Lower leg skin (tissue), 3 donors: ENCODE measurements at regions not wholly inside any gene's neighbourhood (a gene's known extent, or its start where the extent isn't known, plus 50 kb on each side); places are given as distances from the start of the nearest gene placed in this dataset.

ENCODE experiments used
- POLR2A ChIP-seq, 2 donors: fragments of 450-650 bp; IDR thresholded peaks; one replicate each; pipeline ENCODE4 v1.6.1; 2016 to 2017; ENCODE audit warnings: antibody characterized with exemption in 2 of 2, mild to moderate bottlenecking in 1 of 2, moderate library complexity in 1 of 2
- TF ChIP-seq, protein P1 (sequence below), 3 donors: fragments of 450-650 bp; IDR thresholded peaks; one replicate each; pipeline ENCODE4 v1.5.1; 2016; ENCODE audit warnings: antibody characterized with exemption in 3 of 3, mild to moderate bottlenecking in 3 of 3, moderate library complexity in 2 of 3

DNA sequence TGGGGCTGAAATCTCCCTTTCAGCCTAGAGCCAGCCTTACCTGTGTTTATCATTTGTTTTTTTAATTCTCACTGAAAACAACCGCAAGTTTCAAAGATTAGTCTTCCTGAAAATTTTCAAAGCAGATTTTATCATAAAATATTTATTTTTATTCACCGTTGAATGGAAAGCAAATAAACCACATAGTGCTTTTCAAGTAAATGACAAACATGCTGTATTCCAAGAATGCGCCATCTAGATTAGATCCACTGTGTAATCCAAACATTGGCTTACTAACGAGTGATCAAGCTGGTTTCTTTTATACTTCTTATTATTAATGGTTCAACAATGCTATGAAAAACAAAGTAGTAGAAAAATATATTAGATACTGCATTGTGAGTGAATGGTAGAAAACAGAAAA is 1176.2 kb upstream of the IGFBP7 start:
- TF ChIP-seq, protein P1, sequence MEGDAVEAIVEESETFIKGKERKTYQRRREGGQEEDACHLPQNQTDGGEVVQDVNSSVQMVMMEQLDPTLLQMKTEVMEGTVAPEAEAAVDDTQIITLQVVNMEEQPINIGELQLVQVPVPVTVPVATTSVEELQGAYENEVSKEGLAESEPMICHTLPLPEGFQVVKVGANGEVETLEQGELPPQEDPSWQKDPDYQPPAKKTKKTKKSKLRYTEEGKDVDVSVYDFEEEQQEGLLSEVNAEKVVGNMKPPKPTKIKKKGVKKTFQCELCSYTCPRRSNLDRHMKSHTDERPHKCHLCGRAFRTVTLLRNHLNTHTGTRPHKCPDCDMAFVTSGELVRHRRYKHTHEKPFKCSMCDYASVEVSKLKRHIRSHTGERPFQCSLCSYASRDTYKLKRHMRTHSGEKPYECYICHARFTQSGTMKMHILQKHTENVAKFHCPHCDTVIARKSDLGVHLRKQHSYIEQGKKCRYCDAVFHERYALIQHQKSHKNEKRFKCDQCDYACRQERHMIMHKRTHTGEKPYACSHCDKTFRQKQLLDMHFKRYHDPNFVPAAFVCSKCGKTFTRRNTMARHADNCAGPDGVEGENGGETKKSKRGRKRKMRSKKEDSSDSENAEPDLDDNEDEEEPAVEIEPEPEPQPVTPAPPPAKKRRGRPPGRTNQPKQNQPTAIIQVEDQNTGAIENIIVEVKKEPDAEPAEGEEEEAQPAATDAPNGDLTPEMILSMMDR (IDR thresholded peaks at IDR 0.05), result no peak
- TF ChIP-seq POLR2A (IDR thresholded peaks at IDR 0.05), result no peak
